Keratinocyte (primary cell): ENCODE measurements at regions not wholly inside any gene's neighbourhood (a gene's known extent, or its start where the extent isn't known, plus 50 kb on each side); places are given as distances from the start of the nearest gene placed in this dataset.

Experiments
- CTCF ChIP-seq, 3 experiments: IDR thresholded peaks in 1 of 3; conservative IDR thresholded peaks in 1 of 3; optimal IDR thresholded peaks in 1 of 3; 2 replicates in 2 of 3; 3 replicates in 1 of 3; pipeline versions ENCODE3 to v1.5.1; 2011; ENCODE audit warnings: low read length in 3 of 3, mild to moderate bottlenecking in 3 of 3, moderate library complexity in 2 of 3, control low read depth in 1 of 3, inconsistent platforms in 1 of 3; ENCODE audit not compliant: insufficient read depth in 2 of 3; ENCODE audit errors: extremely low read depth in 1 of 3
- EZH2 ChIP-seq: IDR thresholded peaks from one replicate; pipeline ENCODE4 v1.6.1; 2012; ENCODE audit warnings: inconsistent platforms, mild to moderate bottlenecking, low read length, moderate library complexity

- TF ChIP-seq CTCF (optimal IDR thresholded peaks at IDR 0.05 in 1 of 3, IDR thresholded peaks at IDR 0.05 in 1 of 3, conservative IDR thresholded peaks at IDR 0.05 in 1 of 3; ENCODE audit: extremely low read depth in 1 of 3, insufficient read depth in 2 of 3, low read length in 3 of 3): no peak
- no peak for TF ChIP-seq EZH2
Measured at GRCh38 chr9:99735041-99735440, 86.6 kb upstream of the NR4A3 start.
